Activated CD8-positive, alpha-beta memory T cell treated with anti-CD3 and anti-CD28 coated beads, Interleukin-2, amount 50 U/mL, for 24 hours (primary cell): ENCODE measurements at regions not wholly inside any gene's neighbourhood (a gene's known extent, or its start where the extent isn't known, plus 50 kb on each side); places are given as distances from the start of the nearest gene placed in this dataset.

Experiments used
- DNase-seq: peaks from one replicate; pipeline ENCODE4 v3.0.0-alpha.2; 2020; ENCODE audit errors: extremely low read depth

DNA sequence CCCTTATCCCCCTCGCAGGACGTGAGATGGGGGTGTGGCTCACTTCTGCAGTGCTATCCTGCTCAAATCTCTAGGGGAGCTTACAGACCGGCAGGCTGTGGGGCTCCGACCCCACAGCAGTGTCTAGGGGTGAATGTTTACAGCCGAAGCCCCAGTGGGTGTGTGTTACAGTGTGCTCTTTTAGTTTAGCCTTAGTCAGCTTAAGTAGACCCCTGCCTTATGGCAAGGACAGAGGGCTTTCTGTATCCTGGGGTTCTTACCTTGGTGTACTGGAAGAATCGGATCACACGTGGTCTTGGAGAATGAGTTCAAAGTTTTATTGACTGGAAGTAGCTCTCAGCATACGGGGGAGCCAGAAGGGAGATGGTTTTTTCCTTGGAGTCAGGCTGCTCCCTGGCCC is 348.2 kb upstream of the GYPC start:
- DNase-seq = no peak

DNA sequence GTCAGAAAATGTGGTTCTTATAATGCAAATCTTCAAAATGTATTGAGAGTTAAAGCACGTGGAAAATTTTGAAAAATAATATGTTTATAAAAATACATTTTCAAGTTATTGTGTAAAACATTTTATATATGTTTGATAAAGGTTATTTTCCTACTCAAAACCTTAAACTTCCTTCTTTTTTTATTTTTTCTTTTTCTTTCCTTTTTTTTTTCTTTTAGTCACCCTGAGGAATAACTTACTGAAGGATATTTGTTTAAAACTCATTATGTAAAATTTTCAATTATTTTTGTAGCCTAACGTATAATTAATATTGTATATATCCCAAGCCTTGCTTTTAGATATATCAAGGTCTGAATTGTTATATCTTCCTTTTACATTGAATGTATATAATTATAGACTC is 346.8 kb upstream of the GYPC start:
- DNase-seq = no peak

DNA sequence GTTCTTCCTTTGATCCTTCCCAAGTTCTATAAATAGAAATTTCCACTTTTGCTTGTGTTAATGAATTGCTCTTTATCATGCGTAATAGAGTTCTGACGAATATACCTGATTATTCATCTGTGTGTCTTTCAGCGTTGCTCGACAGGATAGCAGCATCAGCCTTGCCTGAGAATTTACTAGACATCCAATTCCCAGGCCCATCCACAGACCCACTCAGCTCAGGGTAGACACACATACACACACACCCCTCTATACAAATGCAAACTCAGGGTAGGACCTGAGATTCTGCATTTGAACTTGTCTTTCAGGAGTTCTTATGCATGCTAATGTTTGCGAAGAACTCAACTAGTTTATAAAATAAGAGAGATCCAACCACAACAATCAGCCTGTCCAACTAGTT is 343.4 kb upstream of the GYPC start:
- no peak for DNase-seq

- DNase-seq = no peak
These were observed 340.1 kb upstream of the GYPC start for GRCh38 chr2:126315828-126316227.

GRCh38 chr2:126317790-126318431 is 338.0 kb upstream of the GYPC start:
- no peak for DNase-seq

DNA sequence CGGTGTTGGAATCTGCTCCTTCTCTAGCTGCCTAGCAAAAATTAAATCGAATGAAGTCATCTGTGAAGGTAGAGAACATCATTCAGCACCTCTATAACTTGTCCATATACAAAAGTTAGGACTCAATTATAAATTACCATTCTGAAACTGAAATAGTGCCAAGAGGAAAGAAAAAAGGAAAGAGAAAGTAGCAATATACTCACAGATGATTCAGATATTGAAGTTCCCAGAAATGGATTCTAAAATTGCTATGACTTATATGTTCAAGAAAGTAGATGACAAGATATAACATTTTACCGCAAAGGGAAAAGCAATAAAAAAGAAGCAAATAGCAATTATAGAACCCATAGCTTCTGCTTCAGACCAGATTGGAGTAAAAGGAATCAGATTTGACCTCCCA is 333.6 kb upstream of the GYPC start:
- DNase-seq = no peak

DNA sequence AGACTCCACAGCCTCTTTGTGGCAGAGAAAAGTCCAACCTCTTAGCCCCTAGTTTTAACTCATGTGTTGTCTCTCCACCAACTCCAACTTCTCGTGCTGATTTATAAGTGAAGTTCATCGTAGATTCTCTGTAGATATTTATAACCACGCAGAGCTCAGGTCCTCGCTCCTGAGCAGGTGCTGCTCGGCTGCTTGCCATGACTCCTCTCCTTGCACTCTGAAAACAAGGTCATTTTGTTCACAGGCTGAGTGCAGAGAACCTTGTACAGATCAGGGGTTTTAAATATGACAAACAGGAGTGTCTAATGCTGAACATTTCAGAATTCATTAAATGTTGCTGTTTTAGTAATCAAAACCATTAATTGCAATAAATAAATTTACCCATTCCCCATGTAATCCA is 330.8 kb upstream of the GYPC start:
- DNase-seq = no peak

DNA sequence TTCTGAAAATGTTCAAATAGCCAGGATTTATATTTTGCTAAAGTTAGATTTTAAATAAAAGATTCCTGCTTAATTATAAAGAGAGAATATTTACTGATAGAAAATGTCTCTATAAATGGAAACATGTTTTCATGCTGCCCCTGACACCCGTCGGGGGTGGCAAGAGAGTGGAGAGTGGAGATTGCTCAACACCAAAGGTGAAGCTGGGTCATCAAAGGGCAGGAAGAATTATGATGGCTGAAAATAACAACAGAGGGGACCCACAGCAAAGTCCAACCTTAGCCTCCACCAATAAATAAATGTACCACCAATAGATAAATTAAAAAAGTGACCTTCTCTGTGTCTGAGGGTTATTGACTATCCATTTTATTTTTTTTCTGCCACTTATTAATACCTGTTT is 326.8 kb upstream of the GYPC start:
- no peak for DNase-seq

GRCh38 chr2:126342457-126342856 is 313.5 kb upstream of the GYPC start:
- no peak for DNase-seq

- DNase-seq = no peak
These were observed 312.8 kb upstream of the GYPC start for GRCh38 chr2:126343136-126343535.

DNA sequence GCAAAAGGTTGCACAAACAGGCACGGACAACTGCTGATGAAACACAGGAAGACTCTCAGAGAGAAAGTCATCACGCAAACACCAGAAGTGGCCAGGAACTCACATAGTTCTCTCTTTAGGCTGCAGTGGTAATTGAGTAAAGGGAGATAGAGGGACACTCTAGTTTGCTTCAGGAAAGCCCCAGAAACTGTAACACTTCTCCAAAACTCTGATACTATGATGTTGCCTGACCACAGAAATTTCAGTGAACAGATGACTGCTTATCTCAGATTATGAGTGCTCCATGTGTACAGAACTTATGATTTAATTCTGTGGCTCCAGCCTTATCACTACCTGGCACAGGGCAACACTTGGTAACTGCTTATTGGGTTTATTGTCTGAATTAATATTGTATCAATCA is 311.5 kb upstream of the GYPC start:
- no peak for DNase-seq

DNA sequence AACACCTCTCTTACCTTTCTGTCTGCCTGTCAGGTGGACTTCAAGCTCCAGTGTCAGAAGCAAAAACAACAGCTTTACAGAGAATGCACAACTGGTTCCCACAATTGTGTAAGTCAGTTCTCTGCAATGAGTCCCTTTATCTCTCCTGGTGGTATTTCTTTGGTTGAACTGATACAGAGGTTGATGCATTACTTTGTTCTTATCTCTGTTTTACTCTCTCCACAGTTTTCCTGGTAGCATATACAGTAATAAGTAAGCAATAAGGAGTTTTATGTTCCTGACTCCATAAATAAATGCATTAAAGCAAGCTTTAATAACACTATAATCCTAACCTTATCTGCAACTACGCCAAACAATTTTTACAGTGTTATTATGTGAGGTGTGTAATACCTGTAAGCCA is 310.3 kb upstream of the GYPC start:
- DNase-seq = no peak

- DNase-seq = no peak
These were observed 299.3 kb upstream of the GYPC start for GRCh38 chr2:126356631-126357030.

DNA sequence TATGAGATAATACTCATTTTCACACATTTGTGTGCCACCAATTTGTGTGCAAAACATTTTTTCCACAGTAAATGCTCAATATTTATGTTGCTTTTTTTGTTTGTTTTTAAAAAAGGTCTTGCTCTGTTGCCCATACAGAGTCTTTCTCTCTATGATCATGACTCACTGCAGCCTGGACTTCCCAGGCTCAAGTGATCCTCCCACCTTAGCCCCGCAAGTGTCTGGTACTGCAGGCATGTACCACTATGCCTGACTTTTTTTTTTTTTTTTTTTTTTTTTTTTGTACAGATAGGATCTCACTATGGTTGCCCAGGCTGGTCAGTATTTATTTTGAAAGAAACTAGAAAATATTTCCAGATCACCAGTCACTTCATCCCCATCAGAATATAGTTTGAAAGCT is 297.8 kb upstream of the GYPC start:
- no peak for DNase-seq

DNA sequence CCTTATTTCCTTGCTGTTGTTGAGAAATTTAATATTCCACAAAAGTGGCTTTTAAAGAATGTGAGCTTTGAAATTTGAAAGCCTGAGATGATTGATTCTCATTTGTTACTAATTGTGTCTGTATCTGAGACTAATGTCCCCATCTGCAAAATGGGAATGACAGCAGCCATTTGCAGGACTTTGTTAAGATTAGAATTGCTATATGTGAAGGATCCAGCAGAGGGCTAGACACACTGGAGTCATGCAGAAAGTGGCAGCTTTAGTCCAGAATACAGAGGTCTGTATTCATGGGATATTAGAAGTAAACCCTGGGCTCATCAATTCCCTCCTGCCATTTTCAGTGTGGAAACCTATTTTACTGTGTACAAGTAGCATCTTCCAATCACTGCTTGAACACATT is 296.5 kb upstream of the GYPC start:
- no peak for DNase-seq

DNA sequence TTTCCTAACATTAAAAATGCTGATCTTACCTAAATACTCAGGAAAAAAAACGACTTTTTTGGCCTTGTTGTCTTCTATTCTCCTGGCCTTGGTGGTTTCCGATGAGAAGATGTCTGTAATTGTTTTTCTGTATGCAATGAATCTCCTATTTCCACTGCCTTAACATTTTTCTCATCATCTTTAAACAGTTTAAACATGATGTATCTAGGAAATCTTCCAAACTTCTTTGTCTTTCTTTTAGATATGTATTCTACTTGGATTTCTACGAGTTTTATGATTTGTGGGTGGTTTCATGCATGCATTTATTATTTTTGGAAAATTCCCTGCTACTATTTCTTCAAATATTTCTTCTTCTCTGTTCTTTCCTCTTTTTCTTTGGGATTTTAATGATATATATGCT is 288.6 kb upstream of the GYPC start:
- DNase-seq = no peak

- no peak for DNase-seq
These were observed 287.2 kb upstream of the GYPC start for GRCh38 chr2:126368758-126369157.

GRCh38 chr2:126370201-126370600 is 285.8 kb upstream of the GYPC start:
- DNase-seq = no peak

- DNase-seq = no peak
These were observed 283.6 kb upstream of the GYPC start for GRCh38 chr2:126372406-126372805.

- DNase-seq = no peak
These were observed 277.8 kb upstream of the GYPC start for GRCh38 chr2:126378176-126378575.

- no peak for DNase-seq
These were observed 274.9 kb upstream of the GYPC start for GRCh38 chr2:126381091-126381490.

DNA sequence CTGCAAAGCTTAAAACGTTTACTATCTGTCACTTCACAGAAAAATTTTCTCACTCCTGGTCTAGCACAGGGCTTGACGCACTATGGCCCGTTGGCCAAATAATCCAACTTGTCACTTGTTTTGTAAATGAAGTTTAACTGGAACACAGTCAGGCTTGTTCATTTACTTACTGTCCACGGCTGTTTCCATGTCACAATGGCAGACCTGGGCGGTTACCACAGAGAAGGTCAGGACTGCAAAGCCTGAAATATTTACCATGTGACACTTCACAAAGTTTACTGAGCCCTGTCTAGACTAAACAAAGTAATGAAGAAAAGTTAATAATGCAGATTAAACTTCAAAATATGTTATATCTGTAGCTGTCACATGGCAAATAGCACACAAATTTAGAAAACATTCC is 273.0 kb upstream of the GYPC start:
- DNase-seq = no peak

DNA sequence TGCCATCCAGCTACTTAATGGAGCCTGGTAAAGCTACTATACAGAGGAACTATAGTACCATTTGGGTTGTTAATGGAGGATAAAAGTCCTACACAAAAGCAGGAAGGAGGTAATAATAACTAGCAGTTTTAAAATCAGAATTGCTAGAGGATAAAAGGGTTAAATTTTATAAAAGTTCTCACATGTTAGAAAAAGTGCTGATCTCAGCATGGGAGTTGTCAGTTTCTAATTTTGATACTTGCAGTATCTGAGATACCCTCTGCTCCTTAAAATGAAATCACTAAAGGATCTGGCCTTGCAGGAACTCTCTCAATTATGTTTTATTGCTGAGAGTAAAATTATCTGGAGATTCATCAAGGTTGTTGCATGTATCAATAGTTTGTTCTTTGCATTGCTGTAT is 272.2 kb upstream of the GYPC start:
- no peak for DNase-seq

DNA sequence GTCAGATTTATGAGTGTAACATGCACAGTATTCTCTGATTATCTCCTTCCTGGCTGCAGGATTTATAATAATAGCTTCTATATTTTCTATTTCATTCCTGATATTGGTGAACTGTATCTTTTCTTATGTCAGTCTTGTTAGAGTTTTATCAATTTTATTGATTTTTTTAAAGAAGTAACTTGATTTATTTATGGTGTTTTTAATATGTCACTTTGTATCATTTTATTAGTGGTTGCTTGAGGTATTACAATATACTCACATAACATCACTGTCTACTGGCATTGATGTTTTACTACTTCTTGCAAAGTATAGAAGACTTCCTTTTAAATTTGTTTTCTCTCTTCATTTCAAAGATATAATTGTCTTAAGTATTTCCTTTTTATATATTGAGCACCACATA is 270.5 kb upstream of the GYPC start:
- no peak for DNase-seq

DNA sequence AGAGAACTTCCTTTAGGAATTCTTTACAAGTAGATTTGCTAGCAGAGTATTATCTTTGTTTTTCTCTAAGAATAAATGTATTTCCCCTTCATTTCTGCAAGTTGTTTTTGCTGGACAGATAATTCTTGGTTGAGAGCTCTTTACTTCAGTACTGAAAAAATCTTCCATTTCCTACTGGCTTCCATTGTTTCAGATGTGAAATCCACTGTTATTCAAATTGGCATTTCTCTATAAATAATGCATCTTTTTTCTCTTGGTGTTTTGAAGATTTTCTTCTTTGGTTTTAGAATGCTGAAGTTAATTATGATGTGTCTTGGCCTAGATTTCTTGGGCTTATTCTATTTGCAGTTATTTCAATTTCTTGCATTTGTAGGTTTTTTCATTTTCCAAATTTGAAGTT is 270.0 kb upstream of the GYPC start:
- no peak for DNase-seq
